HuH-7 (cell line): ENCODE measurements at regions not wholly inside any gene's neighbourhood (a gene's known extent, or its start where the extent isn't known, plus 50 kb on each side); places are given as distances from the start of the nearest gene placed in this dataset.
A peak's percentile ranks its signal among the peaks of the same experiment; 100 is the strongest.

Source experiments
- DNase-seq: peaks from one replicate; pipeline ENCODE4 v3.0.0; 2011; ENCODE audit warnings: low spot score

- no peak for DNase-seq
Measured at GRCh38 chr3:150267288-150267687, 140.8 kb upstream of the TSC22D2 start.

- no peak for DNase-seq
Measured at GRCh38 chr3:150265305-150265704, 142.8 kb upstream of the TSC22D2 start.

GRCh38 chr3:150264561-150265279 lies 143.4 kb upstream of the TSC22D2 start:
- no peak for DNase-seq

- DNase-seq, result no peak
Measured at GRCh38 chr3:150261958-150262357, 146.1 kb upstream of the TSC22D2 start.

- no peak for DNase-seq
Measured at GRCh38 chr3:150261418-150261817, 146.7 kb upstream of the TSC22D2 start.

GRCh38 chr3:150260398-150260710 lies 147.7 kb upstream of the TSC22D2 start:
- no peak for DNase-seq

- DNase-seq, result no peak
Measured at GRCh38 chr3:150259526-150260397, 148.3 kb upstream of the TSC22D2 start.

GRCh38 chr3:150256782-150257181 lies 151.3 kb upstream of the TSC22D2 start:
- DNase-seq, result no peak

GRCh38 chr3:150256318-150256717 lies 151.8 kb upstream of the TSC22D2 start:
- DNase-seq, result no peak

GRCh38 chr3:150255826-150256225 lies 152.3 kb upstream of the TSC22D2 start:
- no peak for DNase-seq

GRCh38 chr3:150255413-150255812 lies 152.7 kb upstream of the TSC22D2 start:
- DNase-seq, result no peak

- no peak for DNase-seq
Measured at GRCh38 chr3:150254309-150254708, 153.8 kb upstream of the TSC22D2 start.

- DNase-seq, result peak; percentile 12
Measured at GRCh38 chr3:150253622-150254021, 154.5 kb upstream of the TSC22D2 start.

- DNase-seq, result no peak
Measured at GRCh38 chr3:150252462-150252861, 155.6 kb upstream of the TSC22D2 start.

GRCh38 chr3:150251187-150252062 lies 156.7 kb upstream of the TSC22D2 start:
- no peak for DNase-seq

- no peak for DNase-seq
Measured at GRCh38 chr3:150249779-150250470, 158.2 kb upstream of the TSC22D2 start.

GRCh38 chr3:150248888-150249681 lies 159.0 kb upstream of the TSC22D2 start:
- DNase-seq, result no peak

GRCh38 chr3:150248116-150248887 lies 159.8 kb upstream of the TSC22D2 start:
- DNase-seq, result no peak

GRCh38 chr3:150247441-150247840 lies 160.7 kb upstream of the TSC22D2 start:
- no peak for DNase-seq

- no peak for DNase-seq
Measured at GRCh38 chr3:150243466-150243865, 164.6 kb upstream of the TSC22D2 start.
